ENCODE measurements at regions not wholly inside any gene's neighbourhood (a gene's known extent, or its start where the extent isn't known, plus 50 kb on each side); places are given as distances from the start of the nearest gene placed in this dataset.
"Not testable (repeated sequence)": the region's sequence is repeated elsewhere in the genome, so short reads cannot be mapped to it uniquely, and the experiment has no call there.

DNA sequence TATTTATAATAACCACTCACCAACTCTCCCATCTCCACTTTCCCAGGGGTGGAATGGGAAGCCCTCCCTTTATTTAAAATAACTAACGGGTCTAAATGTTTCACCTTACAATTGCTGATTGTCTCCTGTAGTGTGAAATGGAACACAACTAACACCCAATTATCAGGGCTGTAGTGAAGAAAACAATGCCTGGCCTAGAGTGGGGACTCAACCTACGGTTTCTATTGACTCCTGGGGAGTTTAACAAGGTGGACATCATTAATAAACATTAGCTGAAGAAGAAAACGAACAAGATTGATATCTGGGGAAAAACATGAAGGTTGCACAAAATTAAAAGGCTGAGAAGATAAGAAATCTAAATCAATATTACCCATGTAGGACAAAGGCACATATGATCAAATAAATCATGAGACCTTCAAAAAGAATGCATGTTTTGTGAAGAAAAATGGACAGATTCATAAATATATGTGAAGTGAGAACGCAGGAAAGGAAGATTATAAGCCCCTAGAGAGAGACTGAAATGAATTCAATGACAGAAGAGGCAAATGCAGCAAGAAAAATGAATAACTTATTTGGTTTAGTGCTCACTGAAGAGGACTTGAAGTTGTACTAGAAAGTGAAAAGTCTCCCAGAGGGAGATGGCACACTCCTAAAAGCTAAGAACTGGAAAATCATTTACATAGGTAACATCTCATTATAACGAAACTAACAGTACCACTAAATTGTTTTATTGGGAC is 593.0 kb upstream of the AADAT start:
- no peak for DNase-seq

DNA sequence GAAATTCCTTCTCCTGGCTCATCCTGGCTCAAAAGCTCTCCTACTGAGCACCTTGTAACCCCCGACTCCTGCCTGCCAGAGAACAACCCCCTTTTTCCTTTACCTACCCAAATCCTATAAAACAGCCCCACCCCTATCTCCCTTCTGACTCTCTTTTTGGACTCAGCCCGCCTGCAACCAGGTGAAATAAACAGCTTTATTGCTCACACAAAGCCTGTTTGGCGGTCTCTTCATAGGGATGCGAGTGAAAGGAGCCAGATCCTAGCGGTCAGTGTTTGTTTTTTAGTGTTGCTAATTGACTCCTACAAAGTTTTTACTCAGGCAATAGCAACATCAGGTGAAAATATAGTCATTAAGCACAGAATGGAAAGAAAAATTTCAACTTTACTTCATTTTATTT is 592.3 kb upstream of the AADAT start:
- not testable (repeated sequence) for DNase-seq

DNA sequence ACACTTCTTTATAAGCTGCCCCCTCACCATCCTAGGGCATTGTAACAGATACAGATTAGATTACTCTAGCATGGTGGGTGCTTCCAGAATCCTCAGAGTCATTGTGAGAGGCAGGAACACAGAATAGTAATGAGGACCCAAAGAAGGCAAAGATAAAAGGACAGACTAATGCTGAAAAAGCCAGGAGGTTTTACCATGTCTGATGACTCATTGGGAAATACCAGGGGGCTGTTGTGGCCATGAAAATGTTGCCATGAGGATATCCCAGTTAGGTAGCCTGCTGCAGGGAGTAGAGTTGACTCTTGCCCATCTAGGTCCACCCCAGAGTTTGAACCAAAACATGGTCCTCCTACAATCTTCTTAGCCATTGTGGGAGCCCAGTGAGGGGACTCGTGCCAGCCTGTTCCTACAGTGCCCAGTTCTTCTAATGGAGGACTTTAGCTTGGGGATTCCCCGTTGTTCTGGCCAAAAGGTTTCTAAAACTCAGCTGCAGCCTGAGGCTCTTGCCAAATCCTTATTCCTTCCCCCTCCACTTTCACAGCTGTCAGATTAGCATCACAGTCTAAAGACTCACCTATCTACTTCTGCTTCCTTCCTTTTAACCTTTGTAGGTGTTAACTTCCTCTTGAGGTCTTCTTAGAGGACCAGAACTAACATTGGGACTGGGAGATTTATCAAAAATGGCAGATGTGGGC is 586.0 kb upstream of the AADAT start:
- no peak for DNase-seq

DNA sequence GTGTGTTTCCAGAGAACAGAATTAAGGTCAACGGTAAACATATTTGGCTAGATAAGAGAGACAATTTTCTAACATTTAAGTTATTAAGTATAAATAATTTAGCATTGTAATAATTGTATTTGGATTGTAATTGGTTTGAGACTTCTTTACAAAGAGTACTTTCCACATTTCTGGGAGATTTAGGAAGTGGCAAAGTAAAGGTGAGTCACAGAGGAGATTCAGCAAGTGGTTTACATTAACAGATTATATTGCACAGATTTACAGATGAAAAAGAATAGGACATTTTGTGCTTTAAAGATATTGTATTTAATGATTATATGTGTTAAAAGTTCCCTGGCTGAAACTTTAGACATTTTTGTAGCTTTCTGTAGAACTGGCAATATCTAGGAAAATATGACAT is 584.4 kb upstream of the AADAT start:
- no peak for DNase-seq

DNA sequence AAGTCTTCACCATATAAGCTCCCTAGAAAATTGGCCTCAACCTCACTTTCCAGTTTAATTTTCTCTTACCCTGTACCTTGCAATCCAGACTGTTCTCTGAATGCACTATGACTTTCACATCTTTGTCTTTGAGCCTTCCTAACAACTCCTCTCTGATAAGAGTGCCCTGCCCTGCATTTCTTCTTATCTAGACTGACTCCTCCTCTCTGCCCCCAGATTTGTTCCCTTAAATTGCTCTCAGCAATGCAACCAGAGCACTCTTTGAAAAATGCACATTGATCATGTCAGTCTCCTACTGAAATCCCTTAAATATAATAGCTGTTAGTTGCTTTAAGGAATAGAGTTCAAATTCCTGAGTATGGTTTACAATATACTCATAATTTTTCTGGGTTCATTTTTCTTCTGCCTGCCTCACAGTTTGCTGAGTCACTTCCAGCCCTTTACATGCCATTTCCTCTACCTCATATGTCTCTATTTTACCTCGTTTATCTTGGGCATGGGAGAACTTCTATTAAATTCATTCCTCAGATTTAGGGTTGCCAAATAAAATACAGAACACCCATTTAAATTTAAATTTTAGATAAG is 582.7 kb upstream of the AADAT start:
- no peak for DNase-seq

DNA sequence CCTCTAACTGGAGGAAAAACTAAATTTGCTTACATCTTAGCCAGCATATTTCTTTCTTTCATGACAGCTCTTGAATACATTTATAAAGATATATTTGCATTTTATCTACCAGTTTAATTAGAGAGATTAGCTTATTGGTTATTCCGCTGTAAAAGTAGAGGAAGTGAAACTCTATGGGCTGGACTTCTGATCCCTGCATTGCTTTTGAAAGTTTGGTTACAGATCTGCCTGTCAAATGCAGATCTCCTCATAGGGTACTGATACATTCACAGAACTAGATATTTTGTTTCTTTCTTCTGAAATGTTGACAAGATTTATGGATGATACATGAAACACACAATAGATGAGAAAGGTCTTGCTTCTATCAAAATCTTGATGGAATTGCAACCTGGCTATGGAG is 581.4 kb upstream of the AADAT start:
- no peak for DNase-seq

DNA sequence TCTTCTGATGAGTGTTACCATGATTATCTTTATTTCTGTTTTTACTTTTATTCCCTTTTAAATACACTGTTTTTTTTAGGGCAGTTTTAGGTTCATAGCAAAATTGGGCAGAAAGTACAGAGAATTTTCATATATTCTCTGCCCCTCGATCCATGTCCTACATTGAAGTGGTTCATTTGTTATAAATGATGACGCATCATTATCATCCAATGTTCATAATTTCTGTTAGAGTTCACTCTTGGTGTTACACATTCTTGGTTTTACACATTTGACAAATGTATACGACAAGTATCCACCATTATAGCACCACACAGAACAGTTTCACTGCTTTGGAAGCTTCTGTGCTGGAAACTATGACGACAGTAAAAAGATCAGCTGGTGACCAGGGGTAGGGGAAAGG is 578.1 kb upstream of the AADAT start:
- no peak for DNase-seq

DNA sequence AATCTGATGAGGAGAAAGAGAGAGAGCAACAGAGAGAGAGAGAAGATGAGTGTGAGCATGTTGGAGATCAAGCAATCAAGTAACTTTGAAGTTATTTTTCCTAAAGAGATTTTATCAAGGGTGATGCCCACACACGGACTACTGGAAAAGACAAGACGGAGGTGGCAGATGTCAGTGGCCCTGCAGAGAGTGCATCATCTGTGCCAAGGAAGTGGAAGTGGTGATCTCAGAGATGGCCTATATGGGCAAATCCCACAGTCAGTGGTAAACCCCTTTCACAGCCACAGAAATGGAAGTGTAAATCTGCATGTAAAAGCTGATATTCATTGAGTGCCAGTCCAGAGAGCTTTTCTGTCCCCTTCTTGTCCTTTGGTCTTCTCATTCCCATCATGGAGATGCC is 577.2 kb upstream of the AADAT start:
- DNase-seq: no peak

DNA sequence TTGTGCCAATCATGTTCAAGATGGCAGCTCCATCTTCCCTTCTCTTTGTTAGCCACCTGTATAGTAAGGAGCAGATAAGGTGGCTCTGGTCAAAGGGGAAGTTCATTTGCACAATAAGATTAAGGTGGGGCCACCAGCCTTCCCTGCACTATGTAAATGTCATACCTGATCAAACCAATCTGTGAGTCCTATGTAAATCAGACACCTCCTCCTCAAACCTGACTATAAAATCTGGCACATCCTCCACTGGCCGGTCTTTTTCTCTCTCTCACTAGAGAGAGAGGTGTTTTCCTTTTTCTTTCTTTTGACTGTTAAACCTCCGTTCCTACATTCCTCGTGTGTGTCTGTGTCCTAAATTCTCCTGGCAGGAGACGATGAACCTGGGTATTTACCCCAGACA is 572.5 kb upstream of the AADAT start:
- DNase-seq: no peak

DNA sequence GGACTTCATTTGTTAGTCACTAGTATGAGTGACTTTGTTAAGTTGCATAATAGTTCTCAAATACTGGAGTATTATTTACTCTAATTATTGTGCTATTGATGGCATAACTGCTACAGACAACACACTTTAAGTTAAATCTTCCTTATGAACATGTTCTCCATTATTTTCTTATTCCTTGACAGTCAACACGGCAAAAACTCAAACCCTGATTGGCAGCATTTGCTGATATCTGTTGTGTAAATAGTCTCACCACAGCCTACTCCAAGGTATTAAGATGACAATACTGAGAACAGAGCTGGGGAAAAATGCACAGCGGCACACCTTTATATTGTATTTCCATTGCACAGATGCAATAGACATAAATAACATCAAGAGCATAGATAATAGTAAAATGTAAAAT is 568.0 kb upstream of the AADAT start:
- DNase-seq: no peak

DNA sequence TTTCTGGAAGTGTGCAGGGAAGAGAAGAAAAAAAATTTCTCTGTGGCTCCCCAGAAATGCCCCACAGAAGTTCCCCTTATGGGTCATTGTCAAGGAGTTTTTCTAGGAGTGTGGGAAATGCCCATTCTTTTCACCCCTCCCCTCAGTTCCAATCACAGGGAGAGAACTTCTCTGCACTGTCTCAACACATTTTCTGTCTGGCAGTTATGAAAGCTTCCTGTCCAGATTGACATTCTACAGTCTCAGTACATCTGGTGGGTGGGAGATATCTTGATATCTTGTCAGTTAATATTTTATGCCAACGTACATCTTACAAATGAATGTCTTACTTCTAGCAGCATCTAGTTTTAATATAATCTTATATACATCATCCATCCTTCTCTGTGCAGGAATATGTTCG is 566.8 kb upstream of the AADAT start:
- DNase-seq: no peak

DNA sequence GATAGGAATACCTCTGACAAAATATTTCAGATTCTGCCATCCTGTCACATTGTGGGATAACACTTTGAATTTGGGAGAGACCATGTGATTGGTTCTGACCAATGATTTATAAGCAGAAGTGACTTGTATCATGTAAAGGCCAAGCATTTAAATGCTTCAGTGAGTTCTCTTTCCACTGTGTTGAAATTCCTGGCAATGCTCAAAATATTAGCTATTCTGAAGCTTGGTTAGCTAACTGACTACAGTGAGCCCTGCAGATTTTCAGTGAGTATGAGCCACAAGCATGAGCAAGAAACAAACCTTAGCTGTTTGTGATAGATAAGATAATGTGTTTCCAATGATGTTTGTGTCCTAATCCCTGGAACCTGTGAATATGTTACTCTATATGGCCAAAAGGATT is 562.8 kb upstream of the AADAT start:
- no peak for DNase-seq

DNA sequence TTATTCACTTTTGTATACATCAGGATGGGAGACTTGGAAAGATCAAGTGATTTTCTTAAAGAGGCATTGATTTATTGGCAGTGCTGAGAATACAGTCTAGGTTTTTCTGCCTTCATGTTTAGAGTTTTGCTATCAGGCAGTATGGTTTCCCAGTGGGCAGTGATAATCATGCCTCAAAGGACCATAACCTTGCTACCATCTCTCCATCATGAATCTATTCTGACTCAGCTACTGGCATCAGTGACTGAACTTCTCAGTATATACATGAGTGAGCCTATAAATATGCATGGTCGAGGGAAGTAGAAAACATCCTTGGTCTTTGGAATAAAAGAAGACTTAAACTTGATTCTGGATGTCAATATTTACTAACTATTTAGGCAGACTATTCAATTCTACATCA is 562.0 kb upstream of the AADAT start:
- no peak for DNase-seq

DNA sequence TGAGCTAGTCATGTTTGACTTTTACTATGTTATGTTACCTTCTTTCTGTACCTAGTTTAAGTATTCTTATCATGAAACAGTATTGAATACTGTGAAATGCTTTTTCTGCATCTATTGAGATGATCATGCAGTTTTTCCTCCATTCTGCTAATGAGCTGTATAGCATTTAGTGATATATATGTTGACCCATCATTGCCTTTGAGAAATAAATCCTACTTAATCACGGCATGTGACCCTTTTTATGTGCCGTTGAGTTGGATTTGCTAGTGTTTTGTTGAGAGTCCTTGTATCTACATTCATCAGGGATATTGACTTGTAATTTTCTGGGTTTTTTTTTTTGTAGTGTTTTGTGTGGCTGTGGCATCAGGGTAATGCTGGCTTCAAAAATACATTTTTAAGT is 537.7 kb upstream of the AADAT start:
- DNase-seq: no peak

DNA sequence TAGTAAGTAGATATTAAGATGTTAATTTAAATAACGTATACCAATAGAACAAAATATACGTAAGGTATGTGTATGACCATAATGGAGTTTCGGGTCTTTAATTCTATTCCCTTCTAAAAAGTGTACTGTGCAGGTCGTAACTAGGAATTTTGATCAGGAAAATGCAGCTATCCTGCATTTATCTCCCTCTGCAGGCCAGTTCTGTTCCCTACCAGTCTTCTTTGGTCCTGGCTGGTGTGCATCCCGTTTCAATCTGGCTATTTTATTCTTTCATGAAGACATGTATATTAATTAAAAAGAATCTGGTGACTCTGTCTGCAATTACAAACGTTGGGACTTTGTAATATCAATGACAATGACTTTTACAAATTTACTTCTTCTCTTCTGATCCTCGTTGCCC is 534.1 kb upstream of the AADAT start:
- no peak for DNase-seq

DNA sequence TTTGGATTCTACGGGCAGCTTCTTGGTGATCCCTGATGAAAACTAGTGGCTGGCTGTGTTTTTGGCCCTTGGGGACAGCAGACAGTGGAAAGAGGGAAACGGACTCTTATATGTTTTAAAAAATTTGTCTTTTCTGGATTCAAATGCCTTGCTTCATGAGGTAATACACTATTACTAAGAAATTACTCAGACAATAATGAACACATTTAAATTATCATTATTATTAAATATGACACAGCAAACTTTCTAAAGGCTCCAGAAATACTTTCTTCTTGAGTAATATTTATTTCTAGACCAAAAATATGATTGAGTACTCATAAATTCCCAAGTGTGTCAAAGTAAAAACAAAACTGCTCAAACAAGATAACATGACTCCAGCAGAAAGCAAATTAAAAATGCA is 520.7 kb upstream of the AADAT start:
- no peak for DNase-seq

DNA sequence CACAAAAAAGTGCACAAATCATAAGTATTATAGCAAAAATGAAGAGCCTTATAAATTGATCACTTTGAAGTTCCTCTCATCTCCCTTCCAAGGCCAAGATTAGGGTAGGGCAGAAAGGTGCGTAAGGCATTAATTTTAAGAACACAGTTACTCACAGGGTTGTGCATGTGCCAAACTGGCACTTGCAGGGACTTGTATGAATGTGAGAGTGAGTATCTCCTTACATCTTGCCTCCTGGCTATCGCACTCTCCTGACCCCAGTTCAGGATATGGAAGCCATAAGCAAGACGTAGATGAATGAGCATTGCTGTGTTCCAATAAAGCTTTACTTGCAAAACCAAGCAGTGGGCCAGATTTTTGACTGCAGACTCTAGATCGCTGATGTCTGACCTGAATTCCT is 510.1 kb upstream of the AADAT start:
- DNase-seq: no peak

DNA sequence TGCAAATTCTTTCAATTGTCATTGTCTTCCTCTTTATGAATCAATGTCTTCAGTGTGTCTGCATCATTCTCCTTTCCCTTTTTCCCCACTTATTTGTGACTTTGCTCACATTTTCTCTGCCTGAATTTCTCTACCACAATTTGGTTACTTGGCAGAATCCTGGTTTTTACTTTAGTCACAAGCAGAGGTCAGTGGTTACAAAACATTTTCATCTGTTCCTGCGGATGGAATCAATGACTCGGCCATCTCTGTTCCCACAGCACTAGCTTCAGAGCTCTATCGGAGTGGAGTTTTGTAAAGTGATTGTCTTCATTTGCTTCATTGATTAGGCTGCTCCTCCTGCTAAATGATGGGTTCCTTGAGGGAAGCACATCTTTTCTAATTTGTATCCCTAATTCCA is 501.3 kb upstream of the AADAT start:
- no peak for DNase-seq

DNA sequence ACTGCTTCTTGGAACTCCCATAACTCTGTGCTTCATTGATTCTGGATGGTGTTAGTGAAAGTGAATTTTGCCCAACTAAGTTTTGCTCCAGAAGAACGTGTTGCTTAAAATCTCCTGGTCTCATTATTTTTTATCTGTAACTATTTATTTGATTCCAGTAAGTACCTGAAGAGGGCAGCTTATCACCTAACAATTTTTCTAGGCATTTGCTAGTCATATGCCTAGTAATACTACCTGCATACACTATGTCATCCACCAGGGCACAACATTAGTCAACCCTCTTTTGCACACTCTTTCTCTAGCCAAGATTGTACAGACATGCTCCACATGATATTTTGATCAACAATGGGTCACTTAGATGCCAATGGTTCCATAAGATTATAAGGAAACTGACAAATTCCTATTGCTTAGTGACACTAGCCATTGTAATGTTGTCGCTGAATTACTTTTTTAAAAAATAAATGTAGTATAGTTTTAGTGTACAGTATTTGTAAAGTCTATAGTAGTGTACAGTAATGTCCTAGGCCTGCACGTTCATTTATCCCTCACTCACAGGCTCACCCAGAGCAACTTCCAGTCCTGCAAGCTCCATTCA is 499.9 kb upstream of the AADAT start:
- no peak for DNase-seq

DNA sequence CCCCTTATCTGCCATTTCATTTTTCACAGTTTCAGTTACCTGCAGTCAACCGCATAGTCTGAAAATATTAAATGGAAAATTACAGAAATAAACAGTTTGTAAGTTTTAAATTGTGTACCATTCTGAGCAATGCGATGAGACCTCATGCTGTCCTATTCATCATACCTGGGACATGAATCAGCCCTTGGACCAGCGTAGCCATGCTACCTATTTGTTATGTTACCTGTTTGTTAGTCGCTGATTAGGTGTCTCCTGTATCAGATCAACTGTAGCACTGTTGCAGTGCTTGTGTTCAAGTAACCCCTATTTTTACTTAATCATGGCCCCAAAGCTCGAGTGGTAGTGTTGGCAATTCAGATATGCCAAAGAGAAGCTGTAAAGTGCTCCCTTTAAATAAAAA is 492.2 kb upstream of the AADAT start:
- no peak for DNase-seq

DNA sequence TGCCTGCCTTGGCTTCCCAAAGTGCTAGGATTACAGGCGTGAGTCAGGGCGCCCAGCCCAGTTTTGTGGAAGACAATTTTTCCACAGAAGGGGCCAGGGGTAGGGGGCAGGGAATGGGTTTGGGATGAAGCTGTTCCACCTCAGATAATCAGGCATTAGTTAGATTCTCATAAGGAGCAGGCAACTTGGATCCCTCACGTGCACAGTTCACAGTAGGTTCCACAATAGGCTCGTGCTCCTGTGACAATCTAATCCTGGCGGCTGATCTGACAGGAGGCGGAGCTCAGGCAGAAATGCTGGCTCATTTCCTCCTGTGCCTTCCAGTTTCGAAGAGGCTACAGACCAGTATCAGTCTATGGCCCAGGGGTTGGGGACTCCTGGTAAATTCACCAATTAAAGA is 491.6 kb upstream of the AADAT start:
- no peak for DNase-seq

DNA sequence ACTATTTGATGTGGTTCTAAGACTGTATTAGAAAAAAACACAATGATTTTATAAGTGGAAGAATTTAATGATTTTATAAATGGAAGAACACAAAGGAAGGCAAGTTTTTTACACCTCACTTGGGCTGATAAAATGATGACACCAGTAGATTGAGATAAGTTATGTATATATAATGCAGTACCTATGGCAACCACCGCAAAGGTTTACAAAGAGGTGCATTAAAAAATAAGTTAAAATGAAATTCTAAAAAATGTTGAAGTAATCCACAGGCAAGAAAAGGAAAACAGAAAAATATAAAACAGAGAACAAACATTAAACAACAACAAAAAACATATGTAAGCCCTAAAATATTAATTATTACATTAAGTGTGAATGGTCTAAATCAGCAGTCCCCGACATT is 490.9 kb upstream of the AADAT start:
- DNase-seq: no peak

DNA sequence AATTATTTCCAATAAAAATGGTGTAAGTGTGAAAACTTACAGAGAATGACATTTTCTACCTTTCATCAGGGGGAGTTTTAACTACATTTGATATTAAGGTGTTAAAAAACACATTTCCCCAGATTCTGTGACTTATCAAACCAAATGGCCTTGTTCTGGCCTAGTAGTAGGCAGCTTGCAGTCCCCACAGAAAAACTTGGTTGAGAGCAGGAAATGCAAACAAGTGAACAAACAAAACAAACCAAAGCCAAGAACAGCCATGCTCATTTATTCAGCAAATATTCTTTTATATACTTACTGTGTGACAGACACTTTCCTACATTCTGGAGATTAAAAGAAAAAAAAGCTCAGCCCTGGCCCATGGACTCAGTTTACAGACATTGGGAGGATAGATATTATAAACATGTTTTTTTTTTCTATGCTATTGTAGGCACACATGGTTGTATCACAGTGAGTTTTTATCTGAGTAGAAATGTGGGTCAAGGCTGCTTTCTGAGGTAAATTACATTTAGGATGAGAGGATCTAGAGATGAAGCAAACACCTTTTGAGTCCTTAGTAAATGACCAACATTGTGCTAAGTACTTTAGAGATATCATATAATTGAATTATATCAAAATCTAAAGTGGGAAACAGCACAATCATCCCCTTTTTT is 449.2 kb upstream of the AADAT start:
- DNase-seq: no peak
